AG04450 (cell line): ENCODE measurements at regions not wholly inside any gene's neighbourhood (a gene's known extent, or its start where the extent isn't known, plus 50 kb on each side); places are given as distances from the start of the nearest gene placed in this dataset.

ENCODE experiments used
- CTCF ChIA-PET: fragments of 300-600, 350-600 bp; formaldehyde crosslinking; extraction: SDS; loops from one replicate; lab custom pipeline; 2022; ENCODE audit warnings: antibody characterized with exemption, inconsistent platforms; lab: Charles Lee
- POLR2A ChIA-PET: fragments of 350-600 bp; formaldehyde crosslinking; extraction: SDS; loops from one replicate; lab custom pipeline; 2021; ENCODE audit warnings: antibody characterized with exemption, inconsistent platforms; lab: Yijun Ruan, JAX
- DNase-seq: peaks from one replicate; pipeline ENCODE4 v3.0.0-alpha.2; 2011; ENCODE audit warnings: low read depth, low spot score
- H3K27ac ChIP-seq: one replicate; pipeline ENCODE4 v1.5.1; 2012; ENCODE audit warnings: low read depth, low read length, control low read depth
- H3K27me3 ChIP-seq: one replicate; pipeline ENCODE4 v1.6.0; 2012; ENCODE audit warnings: low read length; ENCODE audit not compliant: control insufficient read depth, insufficient read depth
- H3K4me3 ChIP-seq: 2 replicates; pipeline ENCODE4 v1.5.1; 2011; ENCODE audit warnings: mild to moderate bottlenecking, low read depth, low read length, control low read depth
- H3K9me3 ChIP-seq: 2 replicates; pipeline ENCODE4 v1.5.1; 2012; ENCODE audit warnings: low read length; ENCODE audit not compliant: control insufficient read depth, insufficient read depth
- TF ChIP-seq, protein P1 (sequence below): IDR thresholded peaks from 2 replicates; pipeline ENCODE4 v1.5.1; 2011; ENCODE audit warnings: low read depth, low read length, control low read depth, inconsistent platforms

- CTCF ChIA-PET: no interaction called here
- H3K27me3 ChIP-seq: no peaks in the 10 kb centered on the region
- no peaks in the 10 kb centered on the region for H3K9me3 ChIP-seq
- TF ChIP-seq, protein P1, sequence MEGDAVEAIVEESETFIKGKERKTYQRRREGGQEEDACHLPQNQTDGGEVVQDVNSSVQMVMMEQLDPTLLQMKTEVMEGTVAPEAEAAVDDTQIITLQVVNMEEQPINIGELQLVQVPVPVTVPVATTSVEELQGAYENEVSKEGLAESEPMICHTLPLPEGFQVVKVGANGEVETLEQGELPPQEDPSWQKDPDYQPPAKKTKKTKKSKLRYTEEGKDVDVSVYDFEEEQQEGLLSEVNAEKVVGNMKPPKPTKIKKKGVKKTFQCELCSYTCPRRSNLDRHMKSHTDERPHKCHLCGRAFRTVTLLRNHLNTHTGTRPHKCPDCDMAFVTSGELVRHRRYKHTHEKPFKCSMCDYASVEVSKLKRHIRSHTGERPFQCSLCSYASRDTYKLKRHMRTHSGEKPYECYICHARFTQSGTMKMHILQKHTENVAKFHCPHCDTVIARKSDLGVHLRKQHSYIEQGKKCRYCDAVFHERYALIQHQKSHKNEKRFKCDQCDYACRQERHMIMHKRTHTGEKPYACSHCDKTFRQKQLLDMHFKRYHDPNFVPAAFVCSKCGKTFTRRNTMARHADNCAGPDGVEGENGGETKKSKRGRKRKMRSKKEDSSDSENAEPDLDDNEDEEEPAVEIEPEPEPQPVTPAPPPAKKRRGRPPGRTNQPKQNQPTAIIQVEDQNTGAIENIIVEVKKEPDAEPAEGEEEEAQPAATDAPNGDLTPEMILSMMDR: no peak
- no peak for DNase-seq
- POLR2A ChIA-PET: no interaction called here
- H3K4me3 ChIP-seq: no peak overlapping the region
- H3K27ac ChIP-seq: no peak overlapping the region
These were observed 338.6 kb upstream of the VWC2 start for GRCh38 chr7:49434846-49435245.

GRCh38 chr7:49438281-49438680 is 335.2 kb upstream of the VWC2 start:
- ChIA-PET CTCF (no interaction called here), POLR2A (no interaction called here)
- no peak overlapping the region for H3K4me3 ChIP-seq
- TF ChIP-seq, protein P1: no peak
- no peaks in the 10 kb centered on the region for H3K9me3 ChIP-seq
- no peaks in the 10 kb centered on the region for H3K27me3 ChIP-seq
- H3K27ac ChIP-seq: no peak overlapping the region
- DNase-seq: no peak

GRCh38 chr7:49443515-49443914 is 329.9 kb upstream of the VWC2 start:
- H3K4me3 ChIP-seq: no peak overlapping the region
- H3K27me3 ChIP-seq: no peaks in the 10 kb centered on the region
- no peak overlapping the region for H3K27ac ChIP-seq
- TF ChIP-seq, protein P1: no peak
- ChIA-PET POLR2A (no interaction called here), CTCF (no interaction called here)
- no peaks in the 10 kb centered on the region for H3K9me3 ChIP-seq
- DNase-seq: no peak

DNA sequence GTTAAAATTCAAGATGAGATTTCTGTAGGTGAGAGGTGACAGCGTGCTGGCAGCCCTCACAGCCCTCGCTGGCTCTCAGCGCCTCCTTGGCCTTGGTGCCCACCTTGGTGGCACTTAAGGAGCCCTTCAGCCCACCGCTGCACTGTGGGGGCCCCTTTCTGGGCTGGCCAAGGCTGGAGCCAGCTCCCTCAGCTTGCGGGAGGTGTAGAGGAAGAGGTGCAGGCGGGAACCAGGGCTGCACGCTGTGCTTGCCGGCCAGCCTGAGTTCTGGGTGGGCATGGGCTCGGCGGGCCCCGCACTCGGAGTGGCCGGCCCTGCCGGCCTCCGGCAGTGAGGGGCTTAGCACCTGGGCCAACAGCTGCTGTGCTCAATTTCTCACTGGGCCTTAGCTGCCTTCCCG is 320.0 kb upstream of the VWC2 start:
- H3K27ac ChIP-seq: no peak overlapping the region
- peaks cover 10% of the 10 kb centered on the region for H3K9me3 ChIP-seq
- POLR2A ChIA-PET: no interaction called here
- TF ChIP-seq, protein P1: no peak
- no peak overlapping the region for H3K4me3 ChIP-seq
- CTCF ChIA-PET: no interaction called here
- no peak for DNase-seq
- no peaks in the 10 kb centered on the region for H3K27me3 ChIP-seq

DNA sequence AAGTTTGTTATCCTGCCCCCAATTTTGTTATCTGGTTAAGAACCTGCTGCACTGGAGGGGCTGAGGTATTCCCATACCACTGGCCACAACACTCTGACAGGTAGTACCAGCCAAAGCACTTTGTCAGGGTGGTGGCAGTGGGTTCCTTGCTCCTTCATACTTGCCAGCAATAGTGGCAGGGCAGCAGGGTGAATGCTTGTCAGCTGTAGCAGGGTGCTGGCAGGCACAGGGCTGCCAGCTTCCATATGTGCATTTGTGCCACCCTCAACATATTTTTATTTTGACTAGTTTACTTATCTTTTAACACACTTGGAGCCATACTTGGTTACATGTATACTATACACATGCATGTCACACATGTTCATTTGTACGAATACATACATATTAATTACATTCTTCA is 294.0 kb upstream of the VWC2 start:
- CTCF ChIA-PET: no interaction called here
- TF ChIP-seq, protein P1: no peak

More for the DNA sequence above, 294.0 kb upstream of the VWC2 start:
- Histone ChIP-seq H3K4me3 (no peak overlapping the region), H3K27me3 (no peaks in the 10 kb centered on the region), H3K27ac (no peak overlapping the region), H3K9me3 (peaks cover 11% of the 10 kb centered on the region; the same call in 1 of the 2 replicates)
- no peak for DNase-seq
- POLR2A ChIA-PET: no interaction called here
